Osteocyte (in vitro differentiated cells): ENCODE measurements at regions not wholly inside any gene's neighbourhood (a gene's known extent, or its start where the extent isn't known, plus 50 kb on each side); places are given as distances from the start of the nearest gene placed in this dataset.
A peak's percentile ranks its signal among the peaks of the same experiment; 100 is the strongest.
"Not testable (repeated sequence)": the region's sequence is repeated elsewhere in the genome, so short reads cannot be mapped to it uniquely, and the experiment has no call there.

Experiments used
- DNase-seq: peaks from one replicate; pipeline ENCODE4 v3.0.0; 2021; ENCODE audit warnings: mixed read lengths; ENCODE audit not compliant: unreplicated experiment; ENCODE audit errors: extremely low spot score
- H3K27ac Mint-ChIP-seq: one replicate; pipeline ENCODE4 v1.8.0; 2021; ENCODE audit warnings: mild to moderate bottlenecking, mixed read lengths; ENCODE audit not compliant: unreplicated experiment
- H3K27me3 Mint-ChIP-seq: one replicate; pipeline ENCODE4 v1.8.0; 2021; ENCODE audit warnings: mixed read lengths; ENCODE audit not compliant: unreplicated experiment
- H3K36me3 Mint-ChIP-seq: one replicate; pipeline ENCODE4 v1.8.0; 2021; ENCODE audit warnings: mixed read lengths; ENCODE audit not compliant: unreplicated experiment
- H3K4me1 Mint-ChIP-seq: one replicate; pipeline ENCODE4 v1.8.0; 2021; ENCODE audit warnings: mixed read lengths; ENCODE audit not compliant: unreplicated experiment
- H3K4me3 Mint-ChIP-seq: one replicate; pipeline ENCODE4 v1.8.0; 2021; ENCODE audit warnings: mild to moderate bottlenecking, moderate library complexity, mixed read lengths; ENCODE audit not compliant: unreplicated experiment
- H3K9me3 Mint-ChIP-seq: one replicate; pipeline ENCODE4 v1.8.0; 2021; ENCODE audit warnings: mixed read lengths; ENCODE audit not compliant: unreplicated experiment
- CTCF ChIP-seq: fragments of 200-600 bp; sonication (generic); IDR thresholded peaks from 2 replicates; pipeline ENCODE4 v1.5.0; 2021; ENCODE audit warnings: antibody characterized with exemption, mild to moderate bottlenecking, moderate library complexity

GRCh38 chr2:224650815-224651439 lies 65.2 kb downstream of the CCDC195 start:
- Mint-ChIP-seq H3K36me3 (no peaks in the 10 kb centered on the region), H3K4me1 (no peaks in the 10 kb centered on the region), H3K4me3 (no peak overlapping the region), H3K27ac (no peak overlapping the region), H3K27me3 (peaks cover 11% of the 10 kb centered on the region), H3K9me3 (no peaks in the 10 kb centered on the region)
- peak; percentile 84 for TF ChIP-seq CTCF
- no peak for DNase-seq

- not testable (repeated sequence) for H3K9me3 Mint-ChIP-seq, H3K4me1 Mint-ChIP-seq, H3K4me3 Mint-ChIP-seq, DNase-seq, H3K27ac Mint-ChIP-seq, H3K36me3 Mint-ChIP-seq
- H3K27me3 Mint-ChIP-seq: peaks cover 15% of the 10 kb centered on the region
Measured at GRCh38 chr2:224647684-224648083, 62.5 kb upstream of the CUL3 start.

GRCh38 chr2:224646242-224646846 lies 61.2 kb upstream of the CUL3 start:
- DNase-seq: no peak

GRCh38 chr2:224645722-224646121 lies 60.6 kb upstream of the CUL3 start:
- DNase-seq: no peak
- H3K27ac Mint-ChIP-seq: no peak overlapping the region
- no peaks in the 10 kb centered on the region for H3K9me3 Mint-ChIP-seq
- no peaks in the 10 kb centered on the region for H3K4me1 Mint-ChIP-seq
- peaks cover 23% of the 10 kb centered on the region for H3K27me3 Mint-ChIP-seq
- H3K4me3 Mint-ChIP-seq: no peak overlapping the region
- H3K36me3 Mint-ChIP-seq: no peaks in the 10 kb centered on the region
- TF ChIP-seq CTCF: no peak

More at GRCh38 chr2:224646242-224646846, 61.2 kb upstream of the CUL3 start:
- peak; percentile 74 for TF ChIP-seq CTCF
- Mint-ChIP-seq H3K27me3 (peaks cover 24% of the 10 kb centered on the region), H3K4me1 (no peaks in the 10 kb centered on the region), H3K36me3 (no peaks in the 10 kb centered on the region), H3K27ac (no peak overlapping the region), H3K4me3 (no peak overlapping the region), H3K9me3 (no peaks in the 10 kb centered on the region)

GRCh38 chr2:224640679-224641078 lies 55.5 kb upstream of the CUL3 start:
- no peaks in the 10 kb centered on the region for H3K4me1 Mint-ChIP-seq
- H3K27ac Mint-ChIP-seq: no peak overlapping the region
- H3K4me3 Mint-ChIP-seq: no peak overlapping the region
- TF ChIP-seq CTCF: no peak
- H3K27me3 Mint-ChIP-seq: peaks cover 18% of the 10 kb centered on the region
- no peak for DNase-seq
- H3K36me3 Mint-ChIP-seq: no peaks in the 10 kb centered on the region
- H3K9me3 Mint-ChIP-seq: no peaks in the 10 kb centered on the region
